AG04449 (cell line): ENCODE measurements at regions not wholly inside any gene's neighbourhood (a gene's known extent, or its start where the extent isn't known, plus 50 kb on each side); places are given as distances from the start of the nearest gene placed in this dataset.

Source experiments
- CTCF ChIA-PET: fragments of 350-600 bp; formaldehyde crosslinking; extraction: SDS; loops from one replicate; lab custom pipeline; 2021; ENCODE audit warnings: antibody characterized with exemption; lab: Yijun Ruan, JAX
- POLR2A ChIA-PET: fragments of 400-600, 350-600 bp; formaldehyde crosslinking; extraction: SDS; loops from one replicate; lab custom pipeline; 2020; ENCODE audit warnings: antibody characterized with exemption, inconsistent platforms; lab: Yijun Ruan, JAX
- DNase-seq: peaks from one replicate; pipeline ENCODE4 v3.0.0-alpha.2; 2010; ENCODE audit warnings: low read depth, low spot score
- H3K4me3 ChIP-seq: 2 replicates; pipeline ENCODE4 v1.5.1; 2011; ENCODE audit warnings: low read depth, mild to moderate bottlenecking, control low read depth, low read length
- TF ChIP-seq, protein P1 (sequence below): IDR thresholded peaks from one replicate; pipeline ENCODE4 v1.5.1; 2011; ENCODE audit warnings: mild to moderate bottlenecking, moderate library complexity, low read length, control low read depth, inconsistent platforms; ENCODE audit not compliant: insufficient read depth; ENCODE audit errors: missing control alignments

DNA sequence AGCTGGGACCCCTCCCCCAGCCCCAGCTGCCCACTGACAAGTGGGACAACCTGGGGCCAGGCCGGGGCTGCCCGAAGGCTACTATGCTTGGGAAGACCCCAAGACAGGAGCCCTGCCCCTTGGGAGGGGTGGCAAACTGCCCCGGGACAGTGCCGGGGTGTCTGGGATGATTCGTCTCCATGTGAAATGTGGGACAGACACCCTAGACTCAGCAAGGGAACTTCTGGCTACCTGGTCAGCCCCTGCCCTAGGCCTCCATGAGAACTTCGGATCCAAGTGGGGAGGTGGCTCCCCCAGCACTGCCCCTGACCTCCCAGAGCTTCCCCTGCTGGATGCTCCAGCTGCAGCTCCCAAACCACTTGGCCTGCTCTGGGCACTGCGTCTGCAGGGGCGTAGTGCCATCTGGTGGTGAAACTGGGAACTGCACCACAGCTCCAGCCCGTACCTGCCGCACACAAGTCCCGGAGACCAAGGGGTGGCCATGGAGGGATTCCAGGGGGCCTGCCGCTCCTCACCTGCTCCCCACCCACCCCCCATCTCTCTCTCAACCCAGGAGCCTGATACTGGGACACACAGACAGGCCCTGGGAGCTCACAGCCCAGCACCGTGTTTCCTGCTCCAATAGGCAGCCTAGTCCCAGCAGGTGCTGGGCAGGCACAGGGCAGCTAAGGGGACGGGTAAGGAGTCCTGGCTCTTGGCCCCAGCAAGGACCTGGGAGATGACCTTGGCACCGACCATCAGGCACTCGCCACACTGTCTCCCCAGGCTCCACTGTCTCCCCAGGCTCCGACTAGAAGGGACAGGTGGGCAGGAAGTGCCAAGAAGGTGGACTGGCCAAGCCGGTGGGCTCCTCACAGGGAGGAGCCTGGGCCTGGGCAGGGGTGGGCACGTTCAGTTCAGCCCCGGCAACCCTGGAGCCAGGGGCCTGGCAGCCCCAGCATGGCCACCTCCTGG is 194.1 kb downstream of the IGLL1 start:
- TF ChIP-seq, protein P1, sequence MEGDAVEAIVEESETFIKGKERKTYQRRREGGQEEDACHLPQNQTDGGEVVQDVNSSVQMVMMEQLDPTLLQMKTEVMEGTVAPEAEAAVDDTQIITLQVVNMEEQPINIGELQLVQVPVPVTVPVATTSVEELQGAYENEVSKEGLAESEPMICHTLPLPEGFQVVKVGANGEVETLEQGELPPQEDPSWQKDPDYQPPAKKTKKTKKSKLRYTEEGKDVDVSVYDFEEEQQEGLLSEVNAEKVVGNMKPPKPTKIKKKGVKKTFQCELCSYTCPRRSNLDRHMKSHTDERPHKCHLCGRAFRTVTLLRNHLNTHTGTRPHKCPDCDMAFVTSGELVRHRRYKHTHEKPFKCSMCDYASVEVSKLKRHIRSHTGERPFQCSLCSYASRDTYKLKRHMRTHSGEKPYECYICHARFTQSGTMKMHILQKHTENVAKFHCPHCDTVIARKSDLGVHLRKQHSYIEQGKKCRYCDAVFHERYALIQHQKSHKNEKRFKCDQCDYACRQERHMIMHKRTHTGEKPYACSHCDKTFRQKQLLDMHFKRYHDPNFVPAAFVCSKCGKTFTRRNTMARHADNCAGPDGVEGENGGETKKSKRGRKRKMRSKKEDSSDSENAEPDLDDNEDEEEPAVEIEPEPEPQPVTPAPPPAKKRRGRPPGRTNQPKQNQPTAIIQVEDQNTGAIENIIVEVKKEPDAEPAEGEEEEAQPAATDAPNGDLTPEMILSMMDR, result peak; percentile 99
- DNase-seq, result peak; percentile 17
- CTCF ChIA-PET, result interaction anchor here (0.6 to 2.8 kb wide), 36 partner anchors 9 to 428 kb away, joined by 3 to 67 read pairs (median 5); partner anchors contain the start of gene RSPH14
- POLR2A ChIA-PET, result no interaction called here
- no peak overlapping the region for H3K4me3 ChIP-seq

DNA sequence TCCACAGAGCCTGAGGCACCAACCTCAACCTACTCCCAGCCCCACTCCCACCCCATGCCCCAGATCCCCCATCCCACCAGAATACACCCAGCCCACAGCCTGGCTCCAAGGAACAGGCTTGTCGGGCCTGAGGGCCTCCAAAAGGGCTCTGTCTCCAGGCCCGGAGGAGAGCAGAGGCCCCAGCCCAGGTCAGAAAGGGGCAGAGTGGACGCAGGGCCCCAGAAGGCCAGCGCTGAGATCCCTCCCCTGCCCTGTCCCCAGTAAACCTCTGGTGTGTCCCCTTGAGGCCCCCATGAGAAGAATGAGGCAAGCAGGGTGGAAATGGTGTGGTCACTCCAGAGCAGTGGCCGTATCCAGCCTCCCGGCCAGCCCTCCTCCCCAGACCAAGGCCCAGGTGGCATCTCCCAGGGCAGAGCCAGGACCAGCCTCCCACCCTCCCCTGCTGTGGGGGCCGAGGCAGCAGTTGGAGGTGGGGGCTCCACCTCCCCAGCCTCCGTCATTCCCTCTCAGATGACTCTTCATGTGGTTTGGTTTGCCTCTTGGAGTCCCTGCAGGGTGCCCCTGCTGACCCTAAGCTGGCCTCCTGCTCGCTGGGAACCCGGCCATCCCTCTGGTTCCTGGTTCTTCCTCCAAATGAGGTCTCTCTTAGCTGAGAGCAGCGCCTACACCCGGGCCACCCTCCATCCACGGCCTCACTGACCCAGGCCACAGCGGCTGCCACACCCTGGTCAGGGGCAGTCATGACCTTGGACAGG is 195.0 kb downstream of the IGLL1 start:
- TF ChIP-seq, protein P1, result no peak
- POLR2A ChIA-PET, result no interaction called here
- no peak overlapping the region for H3K4me3 ChIP-seq
- no peak for DNase-seq
- CTCF ChIA-PET, result interaction anchor here (0.6 to 2.8 kb wide), 39 partner anchors 10 to 428 kb away, joined by 3 to 67 read pairs (median 5); partner anchors contain the start of gene RSPH14

DNA sequence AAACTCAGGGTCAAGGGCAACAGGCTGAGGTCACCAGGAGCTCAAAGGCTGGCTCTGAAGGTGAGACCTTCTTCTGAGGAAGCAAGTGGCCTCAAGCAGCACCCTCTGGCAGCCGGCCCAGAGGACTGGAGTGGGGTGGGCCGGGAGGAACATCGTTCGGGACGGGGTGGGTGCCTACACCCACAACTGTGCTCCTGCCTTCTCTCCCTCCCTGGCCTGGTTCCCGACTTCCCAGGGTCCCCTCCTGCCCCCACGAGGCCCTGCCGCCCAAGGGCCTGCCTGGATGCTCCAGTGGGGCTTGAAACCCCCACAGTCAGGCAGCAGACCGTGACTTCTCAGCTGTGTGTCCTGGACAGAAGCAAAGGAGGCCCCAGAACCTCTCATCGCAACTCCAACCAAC is 195.7 kb downstream of the IGLL1 start:
- ChIA-PET POLR2A (no interaction called here), CTCF (interaction anchor here (0.7 to 2.8 kb wide), 7 partner anchors 10 to 424 kb away, joined by 3 to 67 read pairs (median 4); no protein-coding TSS in a partner anchor)
- no peak overlapping the region for H3K4me3 ChIP-seq
- DNase-seq, result no peak
- TF ChIP-seq, protein P1, result no peak

DNA sequence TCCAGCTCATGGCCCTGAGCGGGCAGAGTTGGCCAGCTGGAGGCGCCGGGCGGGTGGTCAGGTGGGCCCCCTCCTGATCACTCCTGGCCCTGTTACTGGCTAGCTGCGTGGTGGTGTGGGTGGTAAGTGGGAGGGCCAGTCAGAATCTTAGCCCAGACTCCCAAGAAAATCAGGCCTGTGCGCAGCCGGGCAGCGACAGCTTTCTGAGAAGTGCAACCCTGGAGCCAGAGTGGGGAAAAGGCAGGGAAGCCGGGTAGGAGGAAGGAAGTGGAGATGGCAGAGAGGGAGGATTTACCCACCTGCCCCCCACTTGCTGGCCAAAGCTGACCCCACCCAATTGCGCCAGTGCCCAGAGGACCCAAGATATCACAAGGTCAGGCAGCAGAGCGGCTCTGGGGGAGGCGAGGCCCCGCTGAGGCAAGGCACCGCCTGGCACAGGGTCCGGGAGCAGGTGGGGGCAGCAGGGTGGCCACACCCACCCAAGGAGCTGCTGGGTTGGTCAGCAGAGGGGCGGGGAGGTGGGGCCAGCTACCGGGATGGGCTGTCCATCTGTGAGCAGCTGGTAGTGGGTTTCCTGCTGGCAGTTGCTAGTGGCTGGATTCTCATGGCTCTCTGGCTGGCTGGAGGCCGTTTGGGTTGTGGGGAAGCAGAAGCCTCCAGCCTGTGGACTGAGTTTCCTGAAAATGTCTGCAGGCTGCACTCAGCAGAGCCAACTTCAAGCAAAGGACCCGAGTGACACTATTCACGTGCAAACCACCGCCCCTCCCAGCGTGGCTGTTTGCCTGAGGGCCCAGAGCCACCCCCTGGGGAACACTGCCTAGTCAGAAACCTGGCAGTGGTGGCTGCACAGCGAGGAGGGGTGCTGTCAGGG is 196.4 kb downstream of the IGLL1 start:
- no peak for DNase-seq
- no peak overlapping the region for H3K4me3 ChIP-seq
- TF ChIP-seq, protein P1, result no peak
- POLR2A ChIA-PET, result no interaction called here
- CTCF ChIA-PET, result interaction anchor here (0.7 to 2.8 kb wide), 8 partner anchors 9 to 424 kb away, joined by 3 to 67 read pairs (median 4); no protein-coding TSS in a partner anchor

DNA sequence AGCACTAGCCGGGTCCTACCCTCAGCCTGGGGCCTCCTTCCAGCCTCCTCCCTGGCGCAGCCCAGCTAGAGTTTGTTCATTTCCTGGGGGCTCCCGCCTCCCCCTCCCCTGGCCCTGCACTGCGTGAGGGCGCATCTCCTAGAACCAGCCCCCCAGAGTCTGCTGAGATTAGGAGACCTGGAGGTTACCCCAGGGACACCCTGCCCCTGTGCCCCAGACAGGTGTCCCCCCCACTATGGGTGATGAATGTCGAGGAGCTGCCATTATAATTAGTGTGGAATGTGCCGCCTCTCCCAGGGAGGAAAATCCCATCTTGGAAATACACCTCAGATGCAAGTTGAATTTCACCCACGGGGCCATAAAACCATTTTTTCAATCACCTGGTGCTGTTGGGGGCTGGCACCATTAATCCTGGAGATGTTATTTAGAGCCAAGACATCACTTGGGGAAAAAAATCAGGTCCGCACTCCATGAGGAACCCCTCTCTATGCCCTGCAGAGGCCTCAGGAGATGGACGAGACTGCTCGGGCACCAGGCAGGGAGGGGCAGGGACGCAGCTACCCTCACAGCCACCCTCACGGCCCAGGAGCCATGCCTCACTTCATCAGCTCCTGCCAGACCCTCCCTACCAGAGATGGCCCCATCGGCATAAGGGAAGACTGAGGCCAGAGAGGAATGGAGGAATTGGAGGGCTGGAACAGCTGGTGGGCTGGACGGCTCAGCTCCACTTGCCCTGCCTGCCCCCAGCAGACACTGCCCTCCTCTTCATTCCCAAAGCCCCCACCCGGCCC is 197.5 kb downstream of the IGLL1 start:
- H3K4me3 ChIP-seq, result no peak overlapping the region
- TF ChIP-seq, protein P1, result no peak
- DNase-seq, result no peak
- ChIA-PET CTCF (interaction anchor here (1.1 to 1.7 kb wide), 3 partner anchors 68 to 423 kb away, joined by 3 to 4 read pairs (median 3); no protein-coding TSS in a partner anchor), POLR2A (no interaction called here)
